ENCODE measurements at regions not wholly inside any gene's neighbourhood (a gene's known extent, or its start where the extent isn't known, plus 50 kb on each side); places are given as distances from the start of the nearest gene placed in this dataset.

- Mint-ChIP-seq H3K36me3 (ENCODE audit: unreplicated experiment) (no peaks in the 10 kb centered on the region), H3K9me3 (ENCODE audit: unreplicated experiment) (no peaks in the 10 kb centered on the region), H3K27me3 (ENCODE audit: unreplicated experiment) (no peaks in the 10 kb centered on the region), H3K4me1 (ENCODE audit: low read depth, unreplicated experiment) (no peaks in the 10 kb centered on the region), H3K4me3 (ENCODE audit: unreplicated experiment) (no peak overlapping the region), H3K27ac (ENCODE audit: unreplicated experiment) (no peak overlapping the region)
- TF ChIP-seq CTCF (IDR thresholded peaks at IDR 0.05; ENCODE audit: partially characterized antibody, unreplicated experiment): no peak
- no peak for DNase-seq
Measured at GRCh38 chr6:2441601-2442475, 196.4 kb upstream of the GMDS start.

GRCh38 chr6:2440516-2440915, 195.1 kb upstream of the GMDS start:
- H3K9me3 Mint-ChIP-seq (ENCODE audit: unreplicated experiment): no peaks in the 10 kb centered on the region
- H3K36me3 Mint-ChIP-seq (ENCODE audit: unreplicated experiment): no peaks in the 10 kb centered on the region
- TF ChIP-seq CTCF (IDR thresholded peaks at IDR 0.05; ENCODE audit: partially characterized antibody, unreplicated experiment): no peak
- no peaks in the 10 kb centered on the region for H3K4me1 Mint-ChIP-seq (ENCODE audit: low read depth, unreplicated experiment)
- no peak for DNase-seq
- H3K27me3 Mint-ChIP-seq (ENCODE audit: unreplicated experiment): no peaks in the 10 kb centered on the region
- H3K27ac Mint-ChIP-seq (ENCODE audit: unreplicated experiment): no peak overlapping the region
- H3K4me3 Mint-ChIP-seq (ENCODE audit: unreplicated experiment): no peak overlapping the region

DNA sequence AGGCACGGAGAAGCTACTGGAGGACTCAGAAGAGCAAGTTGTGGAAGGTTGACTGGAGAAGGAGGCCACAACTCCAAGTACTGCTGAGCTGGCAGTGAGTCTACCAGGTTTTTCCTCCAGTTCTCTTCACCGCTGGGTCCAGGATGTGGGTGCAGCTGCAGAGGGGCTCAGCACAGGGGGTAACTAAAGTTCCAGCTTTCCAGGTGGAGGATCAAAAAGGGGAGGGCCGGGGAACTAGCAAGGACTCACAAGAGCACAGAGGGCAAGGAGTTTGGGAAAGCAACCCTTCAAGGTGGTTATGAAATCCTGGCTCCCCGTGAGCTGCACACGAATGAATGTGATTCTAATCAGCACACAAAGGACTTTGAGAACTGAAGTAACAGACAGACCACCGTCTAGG, 194.2 kb upstream of the GMDS start:
- no peak overlapping the region for H3K27ac Mint-ChIP-seq (ENCODE audit: unreplicated experiment)
- H3K4me3 Mint-ChIP-seq (ENCODE audit: unreplicated experiment): no peak overlapping the region

GRCh38 chr6:2439082-2439481, 193.7 kb upstream of the GMDS start:
- Mint-ChIP-seq H3K36me3 (ENCODE audit: unreplicated experiment) (no peaks in the 10 kb centered on the region), H3K4me1 (ENCODE audit: low read depth, unreplicated experiment) (no peaks in the 10 kb centered on the region), H3K4me3 (ENCODE audit: unreplicated experiment) (no peak overlapping the region), H3K9me3 (ENCODE audit: unreplicated experiment) (peaks cover 3% of the 10 kb centered on the region), H3K27ac (ENCODE audit: unreplicated experiment) (no peak overlapping the region), H3K27me3 (ENCODE audit: unreplicated experiment) (no peaks in the 10 kb centered on the region)
- DNase-seq: no peak
- TF ChIP-seq CTCF (IDR thresholded peaks at IDR 0.05; ENCODE audit: partially characterized antibody, unreplicated experiment): no peak

More for the DNA sequence above, 194.2 kb upstream of the GMDS start:
- no peak for TF ChIP-seq CTCF (IDR thresholded peaks at IDR 0.05; ENCODE audit: partially characterized antibody, unreplicated experiment)
- no peaks in the 10 kb centered on the region for H3K4me1 Mint-ChIP-seq (ENCODE audit: low read depth, unreplicated experiment)
- no peaks in the 10 kb centered on the region for H3K27me3 Mint-ChIP-seq (ENCODE audit: unreplicated experiment)
- H3K36me3 Mint-ChIP-seq (ENCODE audit: unreplicated experiment): no peaks in the 10 kb centered on the region
- DNase-seq: no peak
- peaks cover 3% of the 10 kb centered on the region for H3K9me3 Mint-ChIP-seq (ENCODE audit: unreplicated experiment)

DNA sequence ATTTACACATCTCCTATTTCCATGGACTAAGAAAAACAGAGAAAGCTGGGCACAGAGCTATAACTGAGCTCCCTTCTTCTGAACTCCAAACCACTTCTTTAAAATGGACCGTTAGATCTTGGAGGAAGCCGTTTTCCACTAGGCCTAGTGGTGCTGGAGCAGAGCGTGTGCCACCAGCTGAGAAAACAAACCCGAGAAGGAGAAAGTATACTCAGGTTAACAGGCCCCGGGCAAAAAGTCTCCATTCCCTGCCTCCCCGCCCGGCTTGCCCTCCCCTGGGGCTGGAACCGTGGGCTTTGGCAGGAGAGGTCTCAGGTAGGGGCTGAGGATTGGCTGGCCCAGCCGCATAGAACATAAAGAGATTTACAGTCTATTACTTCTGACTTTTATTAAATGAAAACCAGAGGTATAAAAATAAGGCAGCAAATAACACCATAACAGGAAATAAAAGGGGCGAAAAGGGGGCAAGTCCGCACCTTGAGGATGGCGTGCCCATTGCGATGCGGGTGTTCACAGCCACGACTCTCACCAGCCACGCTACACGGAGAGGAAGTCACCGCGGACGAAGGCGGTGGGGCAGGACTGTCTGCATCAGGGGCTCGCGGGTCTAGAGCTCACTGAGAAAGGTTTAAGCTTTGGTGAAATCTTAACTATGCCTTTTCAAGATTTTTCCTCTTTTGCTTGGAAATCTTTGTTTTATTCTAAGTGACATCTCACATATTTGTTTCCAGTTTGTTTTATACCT, 191.2 kb upstream of the GMDS start:
- Mint-ChIP-seq H3K9me3 (ENCODE audit: unreplicated experiment) (peaks cover 3% of the 10 kb centered on the region), H3K27me3 (ENCODE audit: unreplicated experiment) (no peaks in the 10 kb centered on the region), H3K4me1 (ENCODE audit: low read depth, unreplicated experiment) (no peaks in the 10 kb centered on the region), H3K27ac (ENCODE audit: unreplicated experiment) (no peak overlapping the region), H3K4me3 (ENCODE audit: unreplicated experiment) (no peak overlapping the region), H3K36me3 (ENCODE audit: unreplicated experiment) (no peaks in the 10 kb centered on the region)
- TF ChIP-seq CTCF (IDR thresholded peaks at IDR 0.05; ENCODE audit: partially characterized antibody, unreplicated experiment): no peak
- no peak for DNase-seq
